WTC11 (cell line): ENCODE measurements at regions not wholly inside any gene's neighbourhood (a gene's known extent, or its start where the extent isn't known, plus 50 kb on each side); places are given as distances from the start of the nearest gene placed in this dataset.

ENCODE experiments used
- ATAC-seq: fragments of 200-7000 bp; cut with Tn5 transposase; 2 replicates; pipeline ENCODE4 v1.10.0; 2021; ENCODE audit warnings: mild to moderate bottlenecking, moderate library complexity
- CTCF ChIA-PET: fragments of 300-600 bp; sonication (Branson Sonifier 250); formaldehyde crosslinking; loops from one replicate; lab custom pipeline; 2021; ENCODE audit warnings: antibody characterized with exemption; lab: Charles Lee
- POLR2A ChIA-PET: fragments of 350-600 bp; sonication (Branson Sonifier 250); formaldehyde crosslinking; loops from one replicate; lab custom pipeline; 2021; ENCODE audit warnings: antibody characterized with exemption; lab: Charles Lee
- DNase-seq: peaks from one replicate; pipeline ENCODE4 v3.0.0; 2021; ENCODE audit warnings: low spot score
- H3K27ac Mint-ChIP-seq: 2 replicates; pipeline ENCODE4 v1.8.0; 2021; ENCODE audit warnings: mixed read lengths
- H3K27me3 Mint-ChIP-seq: 2 replicates; pipeline ENCODE4 v1.8.0; 2021; ENCODE audit warnings: low read depth, mild to moderate bottlenecking, moderate library complexity, mixed read lengths
- H3K36me3 Mint-ChIP-seq: 2 replicates; pipeline ENCODE4 v1.8.0; 2021; ENCODE audit warnings: mixed read lengths
- H3K4me1 Mint-ChIP-seq: 2 replicates; pipeline ENCODE4 v1.8.0; 2022; ENCODE audit warnings: mixed read lengths
- H3K4me3 Mint-ChIP-seq: 2 replicates; pipeline ENCODE4 v1.8.0; 2021; ENCODE audit warnings: mild to moderate bottlenecking, moderate library complexity, mixed read lengths
- H3K9me3 Mint-ChIP-seq: 2 replicates; pipeline ENCODE4 v1.8.0; 2021; ENCODE audit warnings: mixed read lengths
- ATF1 ChIP-seq: sonication (generic); formaldehyde crosslinking; IDR thresholded peaks from 2 replicates; pipeline ENCODE4 v1.8.1; 2023; ENCODE audit warnings: mild to moderate bottlenecking, moderate library complexity, missing genetic modification reagents
- ATF2 ChIP-seq: sonication (generic); formaldehyde crosslinking; IDR thresholded peaks from 2 replicates; pipeline ENCODE4 v1.8.1; 2022; ENCODE audit warnings: low read depth, missing genetic modification reagents, borderline replicate concordance
- CDX4 ChIP-seq: fragments of 250-450 bp; sonication (Bioruptor Pico); IDR thresholded peaks from 2 replicates; pipeline ENCODE4 v1.9.0; 2021; ENCODE audit warnings: moderate library complexity, mild to moderate bottlenecking, inconsistent platforms, borderline replicate concordance
- E2F5 ChIP-seq: sonication (generic); formaldehyde crosslinking; IDR thresholded peaks from 2 replicates; pipeline ENCODE4 v1.8.1; 2022; ENCODE audit warnings: mild to moderate bottlenecking, moderate library complexity, missing genetic modification reagents
- MLX ChIP-seq: sonication (generic); formaldehyde crosslinking; IDR thresholded peaks from 2 replicates; pipeline ENCODE4 v1.8.1; 2023; ENCODE audit warnings: mild to moderate bottlenecking, missing genetic modification reagents, moderate library complexity
- NFATC4 ChIP-seq: fragments of 250-450 bp; sonication (Bioruptor Pico); IDR thresholded peaks from 2 replicates; pipeline ENCODE4 v1.9.0; 2021; ENCODE audit warnings: mild to moderate bottlenecking
- OVOL2 ChIP-seq: fragments of 250-450 bp; sonication (Bioruptor Pico); IDR thresholded peaks from 2 replicates; pipeline ENCODE4 v1.9.0; 2021; ENCODE audit warnings: mild to moderate bottlenecking, borderline replicate concordance
- RORB ChIP-seq: fragments of 250-450 bp; sonication (Bioruptor Pico); IDR thresholded peaks from 2 replicates; pipeline ENCODE4 v1.9.0; 2021; ENCODE audit warnings: mild to moderate bottlenecking
- SOX15 ChIP-seq: fragments of 250-450 bp; sonication (Bioruptor Pico); IDR thresholded peaks from 2 replicates; pipeline ENCODE4 v1.9.0; 2021; ENCODE audit warnings: mild to moderate bottlenecking
- TEAD1 ChIP-seq: sonication (generic); formaldehyde crosslinking; IDR thresholded peaks from 2 replicates; pipeline ENCODE4 v1.8.0; 2022; ENCODE audit warnings: mild to moderate bottlenecking, missing genetic modification reagents
- ZNF121 ChIP-seq: sonication (generic); formaldehyde crosslinking; IDR thresholded peaks from 2 replicates; pipeline ENCODE4 v1.8.0; 2023; ENCODE audit warnings: missing genetic modification reagents
- ZNF232 ChIP-seq: sonication (generic); formaldehyde crosslinking; IDR thresholded peaks from 2 replicates; pipeline ENCODE4 v1.8.0; 2022; ENCODE audit warnings: mild to moderate bottlenecking, missing genetic modification reagents
- ZNF423 ChIP-seq: fragments of 250-450 bp; sonication (Bioruptor Pico); IDR thresholded peaks from 2 replicates; pipeline ENCODE4 v2.1.2; 2022; ENCODE audit warnings: mild to moderate bottlenecking, moderate library complexity
- ZNF425 ChIP-seq: fragments of 250-450 bp; sonication (Bioruptor Pico); conservative IDR thresholded peaks from 2 replicates; pipeline ENCODE4 v1.9.0; 2021; ENCODE audit warnings: mild to moderate bottlenecking
- TF ChIP-seq, protein P1 (sequence below): sonication (generic); formaldehyde crosslinking; IDR thresholded peaks from 2 replicates; pipeline ENCODE4 v1.8.1; 2022; ENCODE audit warnings: mild to moderate bottlenecking, missing genetic modification reagents, moderate library complexity, borderline replicate concordance
- TF ChIP-seq, protein P2 (sequence below): fragments of 250-450 bp; sonication (Bioruptor Pico); IDR thresholded peaks from 2 replicates; pipeline ENCODE4 v1.9.0; 2021; ENCODE audit warnings: mild to moderate bottlenecking
- TF ChIP-seq, protein P3 (sequence below): sonication (generic); formaldehyde crosslinking; IDR thresholded peaks from 2 replicates; pipeline ENCODE4 v1.8.1; 2023; ENCODE audit warnings: mild to moderate bottlenecking, missing genetic modification reagents, borderline replicate concordance
- TF ChIP-seq, protein P4 (sequence below): sonication (generic); formaldehyde crosslinking; IDR thresholded peaks from 2 replicates; pipeline ENCODE4 v1.8.1; 2022; ENCODE audit warnings: missing genetic modification reagents, borderline replicate concordance
- TF ChIP-seq, protein P5 (sequence below): fragments of 250-450 bp; sonication (Bioruptor Pico); IDR thresholded peaks from 2 replicates; pipeline ENCODE4 v2.1.2; 2022; ENCODE audit warnings: mild to moderate bottlenecking, moderate library complexity

- Mint-ChIP-seq H3K36me3 (no peaks in the 10 kb centered on the region), H3K4me3 (no peak overlapping the region), H3K4me1 (peaks cover 18% of the 10 kb centered on the region), H3K27me3 (peaks cover 10% of the 10 kb centered on the region), H3K9me3 (no peaks in the 10 kb centered on the region), H3K27ac (no peak overlapping the region)
- ChIA-PET CTCF (no interaction called here), POLR2A (no interaction called here)
- DNase-seq, result no peak
- no peak for TF ChIP-seq ZNF425
- no peak for TF ChIP-seq OVOL2 (CRISPR knock-in tag)
- no peak for TF ChIP-seq E2F5 (CRISPR knock-in tag)
- TF ChIP-seq, protein P1, sequence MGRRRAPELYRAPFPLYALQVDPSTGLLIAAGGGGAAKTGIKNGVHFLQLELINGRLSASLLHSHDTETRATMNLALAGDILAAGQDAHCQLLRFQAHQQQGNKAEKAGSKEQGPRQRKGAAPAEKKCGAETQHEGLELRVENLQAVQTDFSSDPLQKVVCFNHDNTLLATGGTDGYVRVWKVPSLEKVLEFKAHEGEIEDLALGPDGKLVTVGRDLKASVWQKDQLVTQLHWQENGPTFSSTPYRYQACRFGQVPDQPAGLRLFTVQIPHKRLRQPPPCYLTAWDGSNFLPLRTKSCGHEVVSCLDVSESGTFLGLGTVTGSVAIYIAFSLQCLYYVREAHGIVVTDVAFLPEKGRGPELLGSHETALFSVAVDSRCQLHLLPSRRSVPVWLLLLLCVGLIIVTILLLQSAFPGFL (CRISPR knock-in tag), result no peak
- TF ChIP-seq NFATC4 (CRISPR knock-in tag), result no peak
- TF ChIP-seq ZNF232 (CRISPR knock-in tag), result no peak
- TF ChIP-seq MLX (CRISPR knock-in tag), result no peak
- no peak for TF ChIP-seq TEAD1
- no peak for TF ChIP-seq CDX4 (CRISPR knock-in tag)
- no peak for TF ChIP-seq SOX15 (CRISPR knock-in tag)
- no peak for TF ChIP-seq ZNF423 (CRISPR knock-in tag)
- no peak for TF ChIP-seq ATF1 (CRISPR knock-in tag)
- TF ChIP-seq, protein P2, sequence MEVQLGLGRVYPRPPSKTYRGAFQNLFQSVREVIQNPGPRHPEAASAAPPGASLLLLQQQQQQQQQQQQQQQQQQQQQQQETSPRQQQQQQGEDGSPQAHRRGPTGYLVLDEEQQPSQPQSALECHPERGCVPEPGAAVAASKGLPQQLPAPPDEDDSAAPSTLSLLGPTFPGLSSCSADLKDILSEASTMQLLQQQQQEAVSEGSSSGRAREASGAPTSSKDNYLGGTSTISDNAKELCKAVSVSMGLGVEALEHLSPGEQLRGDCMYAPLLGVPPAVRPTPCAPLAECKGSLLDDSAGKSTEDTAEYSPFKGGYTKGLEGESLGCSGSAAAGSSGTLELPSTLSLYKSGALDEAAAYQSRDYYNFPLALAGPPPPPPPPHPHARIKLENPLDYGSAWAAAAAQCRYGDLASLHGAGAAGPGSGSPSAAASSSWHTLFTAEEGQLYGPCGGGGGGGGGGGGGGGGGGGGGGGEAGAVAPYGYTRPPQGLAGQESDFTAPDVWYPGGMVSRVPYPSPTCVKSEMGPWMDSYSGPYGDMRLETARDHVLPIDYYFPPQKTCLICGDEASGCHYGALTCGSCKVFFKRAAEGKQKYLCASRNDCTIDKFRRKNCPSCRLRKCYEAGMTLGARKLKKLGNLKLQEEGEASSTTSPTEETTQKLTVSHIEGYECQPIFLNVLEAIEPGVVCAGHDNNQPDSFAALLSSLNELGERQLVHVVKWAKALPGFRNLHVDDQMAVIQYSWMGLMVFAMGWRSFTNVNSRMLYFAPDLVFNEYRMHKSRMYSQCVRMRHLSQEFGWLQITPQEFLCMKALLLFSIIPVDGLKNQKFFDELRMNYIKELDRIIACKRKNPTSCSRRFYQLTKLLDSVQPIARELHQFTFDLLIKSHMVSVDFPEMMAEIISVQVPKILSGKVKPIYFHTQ, result no peak
- no peak for TF ChIP-seq RORB (CRISPR knock-in tag)
- TF ChIP-seq ATF2 (CRISPR knock-in tag), result no peak
- ATAC-seq, result no peak
Measured at GRCh38 chr10:83536426-83536825, 602.9 kb upstream of the GHITM start.

GRCh38 chr10:83538047-83538446, 601.3 kb upstream of the GHITM start:
- Mint-ChIP-seq H3K27ac (no peak overlapping the region), H3K27me3 (peaks cover 22% of the 10 kb centered on the region), H3K4me3 (no peak overlapping the region), H3K9me3 (no peaks in the 10 kb centered on the region), H3K4me1 (peaks cover 23% of the 10 kb centered on the region), H3K36me3 (no peaks in the 10 kb centered on the region)
- CTCF ChIA-PET, result no interaction called here
- DNase-seq, result no peak
- no peak for ATAC-seq
- POLR2A ChIA-PET, result no interaction called here
- TF ChIP-seq, protein P3, sequence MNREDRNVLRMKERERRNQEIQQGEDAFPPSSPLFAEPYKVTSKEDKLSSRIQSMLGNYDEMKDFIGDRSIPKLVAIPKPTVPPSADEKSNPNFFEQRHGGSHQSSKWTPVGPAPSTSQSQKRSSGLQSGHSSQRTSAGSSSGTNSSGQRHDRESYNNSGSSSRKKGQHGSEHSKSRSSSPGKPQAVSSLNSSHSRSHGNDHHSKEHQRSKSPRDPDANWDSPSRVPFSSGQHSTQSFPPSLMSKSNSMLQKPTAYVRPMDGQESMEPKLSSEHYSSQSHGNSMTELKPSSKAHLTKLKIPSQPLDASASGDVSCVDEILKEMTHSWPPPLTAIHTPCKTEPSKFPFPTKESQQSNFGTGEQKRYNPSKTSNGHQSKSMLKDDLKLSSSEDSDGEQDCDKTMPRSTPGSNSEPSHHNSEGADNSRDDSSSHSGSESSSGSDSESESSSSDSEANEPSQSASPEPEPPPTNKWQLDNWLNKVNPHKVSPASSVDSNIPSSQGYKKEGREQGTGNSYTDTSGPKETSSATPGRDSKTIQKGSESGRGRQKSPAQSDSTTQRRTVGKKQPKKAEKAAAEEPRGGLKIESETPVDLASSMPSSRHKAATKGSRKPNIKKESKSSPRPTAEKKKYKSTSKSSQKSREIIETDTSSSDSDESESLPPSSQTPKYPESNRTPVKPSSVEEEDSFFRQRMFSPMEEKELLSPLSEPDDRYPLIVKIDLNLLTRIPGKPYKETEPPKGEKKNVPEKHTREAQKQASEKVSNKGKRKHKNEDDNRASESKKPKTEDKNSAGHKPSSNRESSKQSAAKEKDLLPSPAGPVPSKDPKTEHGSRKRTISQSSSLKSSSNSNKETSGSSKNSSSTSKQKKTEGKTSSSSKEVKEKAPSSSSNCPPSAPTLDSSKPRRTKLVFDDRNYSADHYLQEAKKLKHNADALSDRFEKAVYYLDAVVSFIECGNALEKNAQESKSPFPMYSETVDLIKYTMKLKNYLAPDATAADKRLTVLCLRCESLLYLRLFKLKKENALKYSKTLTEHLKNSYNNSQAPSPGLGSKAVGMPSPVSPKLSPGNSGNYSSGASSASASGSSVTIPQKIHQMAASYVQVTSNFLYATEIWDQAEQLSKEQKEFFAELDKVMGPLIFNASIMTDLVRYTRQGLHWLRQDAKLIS (CRISPR knock-in tag), result no peak
- TF ChIP-seq ZNF121 (CRISPR knock-in tag) (no peak), ZNF423 (CRISPR knock-in tag) (no peak)
- TF ChIP-seq, protein P4, sequence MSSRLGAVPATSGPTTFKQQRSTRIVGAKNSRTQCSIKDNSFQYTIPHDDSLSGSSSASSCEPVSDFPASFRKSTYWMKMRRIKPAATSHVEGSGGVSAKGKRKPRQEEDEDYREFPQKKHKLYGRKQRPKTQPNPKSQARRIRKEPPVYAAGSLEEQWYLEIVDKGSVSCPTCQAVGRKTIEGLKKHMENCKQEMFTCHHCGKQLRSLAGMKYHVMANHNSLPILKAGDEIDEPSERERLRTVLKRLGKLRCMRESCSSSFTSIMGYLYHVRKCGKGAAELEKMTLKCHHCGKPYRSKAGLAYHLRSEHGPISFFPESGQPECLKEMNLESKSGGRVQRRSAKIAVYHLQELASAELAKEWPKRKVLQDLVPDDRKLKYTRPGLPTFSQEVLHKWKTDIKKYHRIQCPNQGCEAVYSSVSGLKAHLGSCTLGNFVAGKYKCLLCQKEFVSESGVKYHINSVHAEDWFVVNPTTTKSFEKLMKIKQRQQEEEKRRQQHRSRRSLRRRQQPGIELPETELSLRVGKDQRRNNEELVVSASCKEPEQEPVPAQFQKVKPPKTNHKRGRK (CRISPR knock-in tag), result no peak
- TF ChIP-seq, protein P5, sequence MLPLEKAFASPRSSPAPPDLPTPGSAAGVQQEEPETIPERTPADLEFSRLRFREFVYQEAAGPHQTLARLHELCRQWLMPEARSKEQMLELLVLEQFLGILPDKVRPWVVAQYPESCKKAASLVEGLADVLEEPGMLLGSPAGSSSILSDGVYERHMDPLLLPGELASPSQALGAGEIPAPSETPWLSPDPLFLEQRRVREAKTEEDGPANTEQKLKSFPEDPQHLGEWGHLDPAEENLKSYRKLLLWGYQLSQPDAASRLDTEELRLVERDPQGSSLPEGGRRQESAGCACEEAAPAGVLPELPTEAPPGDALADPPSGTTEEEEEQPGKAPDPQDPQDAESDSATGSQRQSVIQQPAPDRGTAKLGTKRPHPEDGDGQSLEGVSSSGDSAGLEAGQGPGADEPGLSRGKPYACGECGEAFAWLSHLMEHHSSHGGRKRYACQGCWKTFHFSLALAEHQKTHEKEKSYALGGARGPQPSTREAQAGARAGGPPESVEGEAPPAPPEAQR (CRISPR knock-in tag), result no peak
